GM19238 (cell line): ENCODE measurements at regions not wholly inside any gene's neighbourhood (a gene's known extent, or its start where the extent isn't known, plus 50 kb on each side); places are given as distances from the start of the nearest gene placed in this dataset.
"Not testable (repeated sequence)": the region's sequence is repeated elsewhere in the genome, so short reads cannot be mapped to it uniquely, and the experiment has no call there.

Experiments
- DNase-seq: peaks from one replicate; pipeline ENCODE4 v3.0.0; 2011; ENCODE audit warnings: low spot score; ENCODE audit not compliant: insufficient read length

GRCh38 chrX:73961867-73962266 lies 109.4 kb upstream of the XIST start:
- not testable (repeated sequence) for DNase-seq

GRCh38 chrX:73944563-73944908 lies 92.0 kb upstream of the XIST start:
- DNase-seq = no peak

- DNase-seq = peak; percentile 80
Measured at GRCh38 chrX:73943693-73944562, 91.4 kb upstream of the XIST start.

- DNase-seq = no peak
Measured at GRCh38 chrX:73940893-73941470, 88.5 kb upstream of the XIST start.

- DNase-seq = not testable (repeated sequence)
Measured at GRCh38 chrX:73937843-73938242, 85.3 kb upstream of the XIST start.

GRCh38 chrX:73932522-73932921 lies 80.0 kb upstream of the XIST start:
- DNase-seq = no peak

GRCh38 chrX:73930300-73930699 lies 77.8 kb upstream of the XIST start:
- DNase-seq = no peak

GRCh38 chrX:73922856-73923455 lies 70.4 kb upstream of the XIST start:
- DNase-seq = no peak

- no peak for DNase-seq
Measured at GRCh38 chrX:73916931-73917667, 64.6 kb upstream of the XIST start.

- no peak for DNase-seq
Measured at GRCh38 chrX:73916489-73916888, 64.0 kb upstream of the XIST start.

GRCh38 chrX:73914792-73915191 lies 62.3 kb upstream of the XIST start:
- not testable (repeated sequence) for DNase-seq

- no peak for DNase-seq
Measured at GRCh38 chrX:73913580-73913979, 61.1 kb upstream of the XIST start.

- not testable (repeated sequence) for DNase-seq
Measured at GRCh38 chrX:73911946-73912345, 59.4 kb upstream of the XIST start.

GRCh38 chrX:73905749-73906374 lies 53.3 kb upstream of the XIST start:
- not testable (repeated sequence) for DNase-seq

- DNase-seq = no peak
Measured at GRCh38 chrX:73903941-73904340, 51.4 kb upstream of the XIST start.
